ENCODE measurements at regions not wholly inside any gene's neighbourhood (a gene's known extent, or its start where the extent isn't known, plus 50 kb on each side); places are given as distances from the start of the nearest gene placed in this dataset.

DNA sequence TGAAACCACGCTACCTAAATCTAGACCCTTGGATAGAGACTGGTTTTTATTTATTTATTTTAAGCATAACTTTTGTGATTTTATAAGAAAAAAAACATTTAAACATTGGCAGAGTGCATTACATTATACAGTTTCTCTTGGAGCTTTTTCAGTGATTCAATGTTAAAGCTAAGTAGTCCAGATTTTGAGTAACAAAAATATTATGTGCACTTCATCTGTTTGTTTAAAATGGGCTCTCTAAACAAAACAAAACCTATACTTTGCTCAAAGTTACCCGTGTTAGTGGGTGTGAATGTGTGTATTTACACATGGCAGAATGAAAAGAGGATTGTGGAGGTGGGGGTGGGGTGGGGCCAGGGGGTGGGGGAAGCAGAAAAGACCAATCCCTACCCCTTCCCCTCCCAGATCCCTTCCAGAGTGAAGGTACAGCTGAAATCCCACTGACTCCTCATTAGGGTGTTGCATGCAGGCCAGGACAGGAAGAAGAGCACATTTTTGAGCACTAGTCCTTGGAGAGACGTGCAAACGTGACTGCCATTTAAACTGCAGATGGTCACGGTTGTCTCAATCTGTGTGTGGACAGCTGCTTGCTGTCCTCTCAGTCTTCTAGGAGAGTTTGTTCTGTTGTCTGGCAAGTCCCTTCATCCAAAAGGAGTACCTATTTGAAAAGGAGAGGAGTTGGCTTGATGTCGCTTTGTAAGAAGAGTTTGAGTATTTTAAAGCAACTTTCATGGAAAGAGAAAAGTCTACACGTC, 303.0 kb downstream of the ICOS start:
- no peak overlapping the region for H3K4me3 ChIP-seq (ENCODE audit: control extremely low read depth in 1 of 5, extremely low read depth in 1 of 5, insufficient read depth in 1 of 5, low read depth in 2 of 5, low read length in 4 of 5)
- no peaks in the 10 kb centered on the region for H3K36me3 ChIP-seq (replicated peaks in 1 of 2; ENCODE audit: control extremely low read depth in 1 of 2, control insufficient read depth in 1 of 2, extremely low read depth in 1 of 2, insufficient read depth in 2 of 2, low read length in 1 of 2)

DNA sequence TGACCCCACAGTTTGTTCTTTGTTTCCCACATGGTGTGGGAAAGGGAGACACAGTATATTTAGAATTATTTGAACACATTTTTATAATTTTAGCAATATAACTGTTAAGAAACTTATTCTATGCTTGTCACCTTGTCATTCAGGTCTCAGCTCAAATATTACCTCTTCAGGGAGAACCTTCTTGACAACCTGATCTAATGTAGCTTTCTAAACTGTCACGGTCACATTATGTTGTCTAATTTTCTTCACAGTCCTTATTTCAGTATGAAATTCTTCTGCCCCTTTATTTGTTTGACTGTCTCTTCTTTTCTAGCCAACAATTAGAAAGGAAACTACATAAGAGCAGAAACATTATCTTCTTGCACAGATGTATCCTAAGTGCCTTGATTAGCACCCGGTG, 304.3 kb upstream of the PARD3B start:
- WGBS (ENCODE audit: insufficient coverage): no CpG with 5 or more reads among the region's 2 CpGs
- ATAC-seq (ENCODE audit: low read depth): no peak
- Histone ChIP-seq H3K4me1 (ENCODE audit: control insufficient read depth in 2 of 2, insufficient read depth in 2 of 2, low read length in 2 of 2) (no peaks in the 10 kb centered on the region), H3K27ac (ENCODE audit: low read length in 2 of 2) (no peak overlapping the region), H3K9me3 (ENCODE audit: control extremely low read depth in 1 of 3, control insufficient read depth in 2 of 3, insufficient read depth in 1 of 3, low read length in 2 of 3) (no peaks in the 10 kb centered on the region), H3K79me2 (ENCODE audit: control insufficient read depth, insufficient read depth, low read length) (no peaks in the 10 kb centered on the region), H2AFZ (ENCODE audit: insufficient read depth, low read depth, low read length, poor library complexity, severe bottlenecking) (no peak overlapping the region), H3K36me3 (replicated peaks in 1 of 2; ENCODE audit: control extremely low read depth in 1 of 2, control insufficient read depth in 1 of 2, extremely low read depth in 1 of 2, insufficient read depth in 2 of 2, low read length in 1 of 2) (no peaks in the 10 kb centered on the region), H3K4me2 (replicated peaks; ENCODE audit: low read depth, low read length, poor library complexity, severe bottlenecking) (no peak overlapping the region), H4K20me1 (ENCODE audit: control insufficient read depth, insufficient read depth, low read length, poor library complexity, severe bottlenecking) (no peaks in the 10 kb centered on the region), H3K4me3 (ENCODE audit: control extremely low read depth in 1 of 5, extremely low read depth in 1 of 5, insufficient read depth in 1 of 5, low read depth in 2 of 5, low read length in 4 of 5) (no peak overlapping the region), H3K9ac (ENCODE audit: low read length) (no peak overlapping the region), H3K27me3 (replicated peaks in 1 of 4; ENCODE audit: control extremely low read depth in 1 of 4, control insufficient read depth in 3 of 4, insufficient read depth in 4 of 4, low read length in 3 of 4) (no peaks in the 10 kb centered on the region)
- H3K9me3 Mint-ChIP-seq (ENCODE audit: insufficient read depth): no peaks in the 10 kb centered on the region
- TF ChIP-seq EZH2 (IDR thresholded peaks at IDR 0.05; ENCODE audit: borderline replicate concordance, insufficient read depth, low read depth, low read length, poor library complexity, severe bottlenecking): no peak
- TF ChIP-seq, protein P1, sequence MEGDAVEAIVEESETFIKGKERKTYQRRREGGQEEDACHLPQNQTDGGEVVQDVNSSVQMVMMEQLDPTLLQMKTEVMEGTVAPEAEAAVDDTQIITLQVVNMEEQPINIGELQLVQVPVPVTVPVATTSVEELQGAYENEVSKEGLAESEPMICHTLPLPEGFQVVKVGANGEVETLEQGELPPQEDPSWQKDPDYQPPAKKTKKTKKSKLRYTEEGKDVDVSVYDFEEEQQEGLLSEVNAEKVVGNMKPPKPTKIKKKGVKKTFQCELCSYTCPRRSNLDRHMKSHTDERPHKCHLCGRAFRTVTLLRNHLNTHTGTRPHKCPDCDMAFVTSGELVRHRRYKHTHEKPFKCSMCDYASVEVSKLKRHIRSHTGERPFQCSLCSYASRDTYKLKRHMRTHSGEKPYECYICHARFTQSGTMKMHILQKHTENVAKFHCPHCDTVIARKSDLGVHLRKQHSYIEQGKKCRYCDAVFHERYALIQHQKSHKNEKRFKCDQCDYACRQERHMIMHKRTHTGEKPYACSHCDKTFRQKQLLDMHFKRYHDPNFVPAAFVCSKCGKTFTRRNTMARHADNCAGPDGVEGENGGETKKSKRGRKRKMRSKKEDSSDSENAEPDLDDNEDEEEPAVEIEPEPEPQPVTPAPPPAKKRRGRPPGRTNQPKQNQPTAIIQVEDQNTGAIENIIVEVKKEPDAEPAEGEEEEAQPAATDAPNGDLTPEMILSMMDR (IDR thresholded peaks at IDR 0.05): no peak
- no peak overlapping the region for H3K4me3 Mint-ChIP-seq
- DNase-seq: no peak
- CTCF ChIA-PET: no interaction called here
- intact Hi-C loops (cut with micrococcal nuclease): no loop called here
- POLR2A ChIA-PET: no interaction called here
- H3K27ac Mint-ChIP-seq: no peak overlapping the region
- no peaks in the 10 kb centered on the region for H3K4me1 Mint-ChIP-seq
- H3K27me3 Mint-ChIP-seq: peaks cover 8% of the 10 kb centered on the region

More for the DNA sequence above, 303.0 kb downstream of the ICOS start:
- H2AFZ ChIP-seq (ENCODE audit: insufficient read depth, low read depth, low read length, poor library complexity, severe bottlenecking): no peak overlapping the region
- H3K27me3 ChIP-seq (replicated peaks in 1 of 4; ENCODE audit: control extremely low read depth in 1 of 4, control insufficient read depth in 3 of 4, insufficient read depth in 4 of 4, low read length in 3 of 4): no peaks in the 10 kb centered on the region
- H3K4me1 ChIP-seq (ENCODE audit: control insufficient read depth in 2 of 2, insufficient read depth in 2 of 2, low read length in 2 of 2): no peaks in the 10 kb centered on the region
- ATAC-seq (ENCODE audit: low read depth) (no peak), DNase-seq (no peak)
- H3K4me1 Mint-ChIP-seq: no peaks in the 10 kb centered on the region
- H3K9me3 Mint-ChIP-seq (ENCODE audit: insufficient read depth): no peaks in the 10 kb centered on the region
- ChIA-PET POLR2A (no interaction called here), CTCF (no interaction called here)
- WGBS (ENCODE audit: insufficient coverage): 83% methylated on average over 3 of the region's 7 CpGs
- peaks cover 4% of the 10 kb centered on the region for H3K27me3 Mint-ChIP-seq
- no peak overlapping the region for H3K27ac Mint-ChIP-seq
- no peaks in the 10 kb centered on the region for H3K79me2 ChIP-seq (ENCODE audit: control insufficient read depth, insufficient read depth, low read length)
- no peak overlapping the region for H3K9ac ChIP-seq (ENCODE audit: low read length)
- H3K9me3 ChIP-seq (ENCODE audit: control extremely low read depth in 1 of 3, control insufficient read depth in 2 of 3, insufficient read depth in 1 of 3, low read length in 2 of 3): no peaks in the 10 kb centered on the region
- no peak for TF ChIP-seq EZH2 (IDR thresholded peaks at IDR 0.05; ENCODE audit: borderline replicate concordance, insufficient read depth, low read depth, low read length, poor library complexity, severe bottlenecking)
- TF ChIP-seq, protein P1 (IDR thresholded peaks at IDR 0.05): no peak
- H3K4me3 Mint-ChIP-seq: no peak overlapping the region
- intact Hi-C loops (cut with micrococcal nuclease): no loop called here
- H3K4me2 ChIP-seq (replicated peaks; ENCODE audit: low read depth, low read length, poor library complexity, severe bottlenecking): no peak overlapping the region
- no peaks in the 10 kb centered on the region for H4K20me1 ChIP-seq (ENCODE audit: control insufficient read depth, insufficient read depth, low read length, poor library complexity, severe bottlenecking)
- no peak overlapping the region for H3K27ac ChIP-seq (ENCODE audit: low read length in 2 of 2)
